HG03175 (cell line): ENCODE measurements at regions not wholly inside any gene's neighbourhood (a gene's known extent, or its start where the extent isn't known, plus 50 kb on each side); places are given as distances from the start of the nearest gene placed in this dataset.
"Not testable (repeated sequence)": the region's sequence is repeated elsewhere in the genome, so short reads cannot be mapped to it uniquely, and the experiment has no call there.

ENCODE experiments used
- ATAC-seq: cut with Tn5 transposase; IDR thresholded peaks from one replicate; pipeline ENCODE4 v1.9.1; 2021; ENCODE audit warnings: mild to moderate bottlenecking, moderate library complexity; ENCODE audit not compliant: unreplicated experiment

- ATAC-seq, result no peak
Observed at GRCh38 chr5:62933261-62933660, 354.6 kb downstream of the LRRC70 start.

- ATAC-seq, result no peak
Observed at GRCh38 chr5:62931153-62931950, 352.7 kb downstream of the LRRC70 start.

- ATAC-seq, result no peak
Observed at GRCh38 chr5:62922191-62922590, 343.6 kb downstream of the LRRC70 start.

GRCh38 chr5:62920856-62921255 lies 342.2 kb downstream of the LRRC70 start:
- ATAC-seq, result no peak

GRCh38 chr5:62909326-62909725 lies 330.7 kb downstream of the LRRC70 start:
- no peak for ATAC-seq

GRCh38 chr5:62902126-62902525 lies 323.5 kb downstream of the LRRC70 start:
- ATAC-seq, result no peak

- ATAC-seq, result no peak
Observed at GRCh38 chr5:62900976-62901375, 322.4 kb downstream of the LRRC70 start.

GRCh38 chr5:62896121-62896893 lies 317.7 kb downstream of the LRRC70 start:
- ATAC-seq, result no peak

- no peak for ATAC-seq
Observed at GRCh38 chr5:62886603-62887315, 308.1 kb downstream of the LRRC70 start.

- ATAC-seq, result not testable (repeated sequence)
Observed at GRCh38 chr5:62837330-62837729, 258.7 kb downstream of the LRRC70 start.

GRCh38 chr5:62829604-62829986 lies 251.0 kb downstream of the LRRC70 start:
- no peak for ATAC-seq

GRCh38 chr5:62828742-62829603 lies 250.4 kb downstream of the LRRC70 start:
- ATAC-seq, result no peak

GRCh38 chr5:62825623-62826220 lies 247.1 kb downstream of the LRRC70 start:
- ATAC-seq, result no peak

- ATAC-seq, result no peak
Observed at GRCh38 chr5:62824936-62825335, 246.3 kb downstream of the LRRC70 start.

- not testable (repeated sequence) for ATAC-seq
Observed at GRCh38 chr5:62817043-62817442, 238.4 kb downstream of the LRRC70 start.

GRCh38 chr5:62814991-62815390 lies 236.4 kb downstream of the LRRC70 start:
- ATAC-seq, result no peak

GRCh38 chr5:62812621-62813255 lies 234.1 kb downstream of the LRRC70 start:
- ATAC-seq, result no peak

GRCh38 chr5:62804819-62805218 lies 226.2 kb downstream of the LRRC70 start:
- not testable (repeated sequence) for ATAC-seq

- no peak for ATAC-seq
Observed at GRCh38 chr5:62795926-62796325, 217.3 kb downstream of the LRRC70 start.

- ATAC-seq, result no peak
Observed at GRCh38 chr5:62794456-62794855, 215.8 kb downstream of the LRRC70 start.
